IMR-90 (cell line): ENCODE measurements at regions not wholly inside any gene's neighbourhood (a gene's known extent, or its start where the extent isn't known, plus 50 kb on each side); places are given as distances from the start of the nearest gene placed in this dataset.

Experiments
- ATAC-seq: fragments of 200-7000 bp; cut with Tn5 transposase; 2 replicates; pipeline ENCODE4 v1.9.1; 2020; ENCODE audit warnings: low read depth, mild to moderate bottlenecking, moderate library complexity
- BruUV-seq: library from RNA; stranded (reverse); fragments of 400-500 nt; replicated peaks from 2 replicates; lab custom pipeline; 2021; lab: Mats Ljungman, UMichigan
- CTCF ChIA-PET: fragments of 300-600 bp; formaldehyde crosslinking; extraction: SDS; loops from one replicate; lab custom pipeline; 2021; ENCODE audit warnings: antibody characterized with exemption; lab: Yijun Ruan, JAX
- POLR2A ChIA-PET: fragments of 300-600 bp; sonication (Branson Sonifier 250); formaldehyde crosslinking; loops from one replicate; lab custom pipeline; 2022; ENCODE audit warnings: antibody characterized with exemption; ENCODE audit not compliant: unreplicated experiment; lab: Charles Lee
- DNase-seq: peaks from one replicate; pipeline ENCODE4 v3.0.0; 2013
- H2AFZ ChIP-seq: replicated peaks from 2 replicates; pipeline ENCODE3; 2013; ENCODE audit warnings: low read length, mild to moderate bottlenecking; ENCODE audit not compliant: poor library complexity
- H2AK5ac ChIP-seq: 2 replicates; pipeline ENCODE4 v1.6.1; 2013; ENCODE audit warnings: low read depth, low read length, inconsistent platforms
- H2AK9ac ChIP-seq: replicated peaks from 2 replicates; pipeline ENCODE3; 2013; ENCODE audit warnings: mild to moderate bottlenecking, low read depth, low read length, moderate library complexity; ENCODE audit not compliant: poor library complexity
- H2BK120ac ChIP-seq: 2 replicates; pipeline ENCODE4 v1.6.1; 2013; ENCODE audit warnings: low read depth, low read length, inconsistent platforms
- H2BK15ac ChIP-seq: 3 replicates; pipeline ENCODE4 v1.6.1; 2013; ENCODE audit warnings: low read depth, low read length, inconsistent platforms
- H2BK20ac ChIP-seq: 2 replicates; pipeline ENCODE4 v1.6.1; 2013; ENCODE audit warnings: low read depth, mild to moderate bottlenecking, inconsistent platforms, low read length, moderate library complexity
- H2BK5ac ChIP-seq: 2 replicates; pipeline ENCODE4 v1.6.1; 2013; ENCODE audit warnings: mild to moderate bottlenecking, low read depth, low read length, inconsistent platforms; ENCODE audit not compliant: poor library complexity, severe bottlenecking
- H3K14ac ChIP-seq: replicated peaks from 2 replicates; pipeline ENCODE4 v1.6.1; 2013; ENCODE audit warnings: low read depth, low read length, inconsistent platforms
- H3K18ac ChIP-seq: 2 replicates; pipeline ENCODE4 v1.6.1; 2013; ENCODE audit warnings: low read depth, low read length, control low read depth
- H3K23ac ChIP-seq: 2 replicates; pipeline ENCODE4 v1.6.1; 2013; ENCODE audit warnings: low read depth, low read length, inconsistent platforms
- H3K27ac ChIP-seq: 2 replicates; pipeline ENCODE4 v1.5.1; 2013; ENCODE audit warnings: mild to moderate bottlenecking, control low read depth, low read length; ENCODE audit not compliant: insufficient read depth
- H3K27me3 ChIP-seq: 2 replicates; pipeline ENCODE4 v1.6.1; 2013; ENCODE audit warnings: low read length; ENCODE audit not compliant: control insufficient read depth, insufficient read depth
- H3K36me3 ChIP-seq: 2 replicates; pipeline ENCODE4 v1.6.1; 2013; ENCODE audit warnings: low read length, mixed read lengths; ENCODE audit not compliant: control insufficient read depth, insufficient read depth
- H3K4ac ChIP-seq: 2 replicates; pipeline ENCODE4 v1.6.1; 2013; ENCODE audit warnings: low read depth, low read length, inconsistent platforms
- H3K4me1 ChIP-seq: 2 replicates; pipeline ENCODE4 v1.6.1; 2013; ENCODE audit warnings: low read length, mixed read lengths; ENCODE audit not compliant: control insufficient read depth, insufficient read depth
- H3K4me2 ChIP-seq: 2 replicates; pipeline ENCODE4 v1.6.1; 2013; ENCODE audit warnings: low read depth, mild to moderate bottlenecking, control low read depth, low read length, moderate library complexity
- H3K4me3 ChIP-seq: 2 replicates; pipeline ENCODE4 v1.5.1; 2013; ENCODE audit warnings: low read depth, mild to moderate bottlenecking, control low read depth, low read length, moderate library complexity; ENCODE audit not compliant: insufficient read depth
- H3K56ac ChIP-seq: 2 replicates; pipeline ENCODE4 v1.6.1; 2013; ENCODE audit warnings: low read length, inconsistent platforms; ENCODE audit not compliant: insufficient read depth; ENCODE audit errors: extremely low read depth
- H3K79me1 ChIP-seq, 2 experiments: 2 replicates each; pipeline ENCODE4 v1.6.1; 2013; ENCODE audit warnings: low read length in 2 of 2, inconsistent platforms in 1 of 2, low read depth in 1 of 2
- H3K9ac ChIP-seq: 2 replicates; pipeline ENCODE4 v1.6.1; 2013; ENCODE audit warnings: low read depth, low read length, control low read depth
- H3K9me1 ChIP-seq: 2 replicates; pipeline ENCODE4 v1.6.1; 2013; ENCODE audit warnings: low read length, inconsistent platforms; ENCODE audit not compliant: insufficient read depth
- H3K9me3 ChIP-seq: 2 replicates; pipeline ENCODE4 v1.6.1; 2013; ENCODE audit warnings: low read length; ENCODE audit not compliant: control insufficient read depth, insufficient read depth
- H4K20me1 ChIP-seq: 2 replicates; pipeline ENCODE4 v1.6.1; 2013; ENCODE audit warnings: low read length, inconsistent platforms; ENCODE audit not compliant: insufficient read depth
- H4K5ac ChIP-seq: 2 replicates; pipeline ENCODE4 v1.6.1; 2013; ENCODE audit warnings: mild to moderate bottlenecking, low read depth, low read length, control low read depth
- H4K8ac ChIP-seq, 2 experiments: 2 replicates each; pipeline ENCODE4 v1.6.1; 2013; ENCODE audit warnings: low read depth in 2 of 2, low read length in 2 of 2, control low read depth in 1 of 2, inconsistent platforms in 1 of 2
- H4K91ac ChIP-seq: 2 replicates; pipeline ENCODE4 v1.6.1; 2013; ENCODE audit warnings: low read depth, low read length, inconsistent platforms; ENCODE audit not compliant: insufficient read depth
- BHLHE40 ChIP-seq: fragments of 150-350 bp; IDR thresholded peaks from 2 replicates; pipeline ENCODE4 v1.6.1; 2016; ENCODE audit warnings: mild to moderate bottlenecking, low read depth, low read length
- CEBPB ChIP-seq: IDR thresholded peaks from 2 replicates; pipeline ENCODE4 v1.6.1; 2012; ENCODE audit warnings: low read depth, low read length, improper control_type of control experiment
- CHD1 ChIP-seq: IDR thresholded peaks from 2 replicates; pipeline ENCODE4 v1.6.1; 2012; ENCODE audit warnings: low read depth, low read length, improper control_type of control experiment
- CTCF ChIP-seq: conservative IDR thresholded peaks from 2 replicates; pipeline ENCODE4 v1.5.1; 2012; ENCODE audit warnings: mild to moderate bottlenecking, low read depth, low read length, improper control_type of control experiment
- FOS ChIP-seq: fragments of 150-350 bp; IDR thresholded peaks from 2 replicates; pipeline ENCODE4 v1.6.1; 2016; ENCODE audit warnings: low read depth, low read length
- MAFK ChIP-seq: IDR thresholded peaks from 2 replicates; pipeline ENCODE4 v1.6.1; 2012; ENCODE audit warnings: low read depth, low read length, improper control_type of control experiment
- MAZ ChIP-seq: IDR thresholded peaks from 2 replicates; pipeline ENCODE4 v1.6.1; 2012; ENCODE audit warnings: low read depth, mild to moderate bottlenecking, low read length, improper control_type of control experiment, moderate library complexity, borderline replicate concordance
- MXI1 ChIP-seq: IDR thresholded peaks from 2 replicates; pipeline ENCODE4 v1.6.1; 2012; ENCODE audit warnings: low read depth, mild to moderate bottlenecking, low read length, moderate library complexity, borderline replicate concordance
- NFE2L2 ChIP-seq: fragments of 150-350 bp; IDR thresholded peaks from 2 replicates; pipeline ENCODE4 v1.6.1; 2016; ENCODE audit warnings: low read depth, mild to moderate bottlenecking, low read length
- POLR2A ChIP-seq: IDR thresholded peaks from 2 replicates; pipeline ENCODE4 v1.6.1; 2012; ENCODE audit warnings: mild to moderate bottlenecking, low read depth, low read length
- RAD21 ChIP-seq: IDR thresholded peaks from 2 replicates; pipeline ENCODE4 v1.6.1; 2012; ENCODE audit warnings: low read length, improper control_type of control experiment
- RCOR1 ChIP-seq: IDR thresholded peaks from 2 replicates; pipeline ENCODE4 v1.6.1; 2012; ENCODE audit warnings: mild to moderate bottlenecking, low read length, improper control_type of control experiment; ENCODE audit not compliant: insufficient replicate concordance
- SMC3 ChIP-seq: fragments of 150-350 bp; IDR thresholded peaks from 2 replicates; pipeline ENCODE4 v1.6.1; 2016; ENCODE audit warnings: low read depth, mild to moderate bottlenecking, antibody characterized with exemption, low read length, moderate library complexity
- USF2 ChIP-seq: fragments of 150-350 bp; IDR thresholded peaks from 2 replicates; pipeline ENCODE4 v1.6.1; 2017; ENCODE audit warnings: mild to moderate bottlenecking, antibody characterized with exemption, low read length, low read depth
- WGBS, 2 experiments: methylation state at CpG; one replicate each; pipeline versions ENCODE4 v1.1.5 to v1.1.7; 2013; ENCODE audit warnings: missing lambda C conversion rate in 2 of 2; ENCODE audit not compliant: insufficient read length in 1 of 2; ENCODE audit errors: extremely low coverage in 2 of 2; 5-methylcytosine and 5-hydroxymethylcytosine counted together
- dilution Hi-C: fragments of 300-500 bp; cut with HindIII; formaldehyde crosslinking; loops from one replicate; pipeline ENCODE4 v1.14.3; 2018; ENCODE audit warnings: low sequenced_read_pairs; ENCODE audit not compliant: unreplicated experiment
- in situ Hi-C: fragments of 300-500 bp; cut with MboI; formaldehyde crosslinking; loops from 3 replicates; pipeline ENCODE4 v1.14.3; 2019; ENCODE audit warnings: low sequenced_read_pairs, inconsistent platforms, mixed read lengths
- intact Hi-C: fragments of 100-400 bp; cut with micrococcal nuclease; formaldehyde crosslinking; loops from 2 replicates; pipeline ENCODE4 v1.10.0; 2022

GRCh38 chr18:40652321-40652720 is 1302.7 kb upstream of the PIK3C3 start:
- H4K20me1 ChIP-seq: no peaks in the 10 kb centered on the region
- dilution Hi-C loops (no loop called here), intact Hi-C loops (no loop called here), in situ Hi-C loops (no loop called here)
- H3K4ac ChIP-seq: no peak overlapping the region
- no peaks in the 10 kb centered on the region for H3K27me3 ChIP-seq
- H3K4me2 ChIP-seq: no peak overlapping the region
- WGBS, 2 experiments: no CpG with 5 or more reads among the region's 1 CpG
- no peak overlapping the region for H2AK9ac ChIP-seq
- no peak overlapping the region for H3K56ac ChIP-seq
- no peak overlapping the region for H4K5ac ChIP-seq
- DNase-seq (no peak), ATAC-seq (no peak)
- H3K14ac ChIP-seq: no peak overlapping the region
- H3K18ac ChIP-seq: no peak overlapping the region
- H2BK15ac ChIP-seq: no peak overlapping the region
- H3K4me1 ChIP-seq: no peaks in the 10 kb centered on the region
- H2BK5ac ChIP-seq: no peak overlapping the region
- ChIA-PET CTCF (no interaction called here), POLR2A (no interaction called here)
- no peak overlapping the region for H4K8ac ChIP-seq
- H2AK5ac ChIP-seq: no peak overlapping the region
- no peaks in the 10 kb centered on the region for H3K9me1 ChIP-seq
- H3K27ac ChIP-seq: no peak overlapping the region
- H3K79me1 ChIP-seq: no peaks in the 10 kb centered on the region
- no TSS peak for BruUV-seq
- no peaks in the 10 kb centered on the region for H3K36me3 ChIP-seq
- H2BK20ac ChIP-seq: no peak overlapping the region
- H2BK120ac ChIP-seq: no peak overlapping the region
- H4K91ac ChIP-seq: no peak overlapping the region
- H2AFZ ChIP-seq: no peak overlapping the region
- no peak for TF ChIP-seq CEBPB
- TF ChIP-seq POLR2A: no peak
- TF ChIP-seq SMC3: no peak
- no peak for TF ChIP-seq CHD1
- no peak for TF ChIP-seq RCOR1
- TF ChIP-seq MAZ: no peak
- no peak for TF ChIP-seq BHLHE40
- TF ChIP-seq FOS: no peak
- TF ChIP-seq MAFK: no peak
- TF ChIP-seq CTCF: no peak
- TF ChIP-seq MXI1: no peak
- TF ChIP-seq USF2: no peak
- TF ChIP-seq RAD21: no peak
- no peak for TF ChIP-seq NFE2L2
- H3K4me3 ChIP-seq: no peak overlapping the region
- H3K9ac ChIP-seq: no peak overlapping the region
- no peak overlapping the region for H3K23ac ChIP-seq
- no peaks in the 10 kb centered on the region for H3K9me3 ChIP-seq
